OCI-LY7 (cell line): ENCODE measurements at regions not wholly inside any gene's neighbourhood (a gene's known extent, or its start where the extent isn't known, plus 50 kb on each side); places are given as distances from the start of the nearest gene placed in this dataset.
"Not testable (repeated sequence)": the region's sequence is repeated elsewhere in the genome, so short reads cannot be mapped to it uniquely, and the experiment has no call there.

ENCODE experiments used
- BruUV-seq: library from RNA; stranded (reverse); fragments of 400-500 nt; replicated peaks from 2 replicates; lab custom pipeline; 2021; lab: Mats Ljungman, UMichigan
- CTCF ChIA-PET: fragments of 300-600 bp; sonication (Branson Sonifier 250); formaldehyde crosslinking; loops from one replicate; lab custom pipeline; 2022; ENCODE audit warnings: antibody characterized with exemption; ENCODE audit not compliant: unreplicated experiment; lab: Charles Lee
- POLR2A ChIA-PET: fragments of 300-600 bp; sonication (Branson Sonifier 250); formaldehyde crosslinking; loops from one replicate; lab custom pipeline; 2022; ENCODE audit warnings: antibody characterized with exemption; lab: Charles Lee
- DNase-seq: peaks from one replicate; pipeline ENCODE4 v3.0.0-alpha.2; 2015; ENCODE audit warnings: low spot score
- H2AFZ ChIP-seq: fragments of 200-600 bp; sonication (generic), shearing (Covaris generic); 2 replicates; pipeline ENCODE4 v1.6.1; 2014; ENCODE audit warnings: mild to moderate bottlenecking, antibody characterized with exemption, low read length, moderate library complexity
- H3K27ac ChIP-seq: fragments of 200-600 bp; sonication (generic); 2 replicates; pipeline ENCODE4 v1.5.1; 2014; ENCODE audit warnings: mixed run types, low read depth, mild to moderate bottlenecking, moderate library complexity, low read length, inconsistent platforms; ENCODE audit not compliant: poor library complexity, severe bottlenecking
- H3K36me3 ChIP-seq: fragments of 200-600 bp; sonication (generic); 2 replicates; pipeline ENCODE4 v1.6.1; 2014; ENCODE audit warnings: mild to moderate bottlenecking, antibody characterized with exemption, low read length, moderate library complexity, mixed read lengths; ENCODE audit not compliant: insufficient read depth
- H3K4me1 ChIP-seq: fragments of 200-600 bp; sonication (generic); 2 replicates; pipeline ENCODE4 v1.5.1; 2014; ENCODE audit warnings: mild to moderate bottlenecking, low read length; ENCODE audit not compliant: insufficient read depth, poor library complexity, severe bottlenecking
- H3K4me2 ChIP-seq: fragments of 200-600 bp; sonication (generic); 2 replicates; pipeline ENCODE4 v1.6.1; 2014; ENCODE audit warnings: mild to moderate bottlenecking, low read length
- H3K4me3 ChIP-seq: fragments of 200-600 bp; sonication (generic); 2 replicates; pipeline ENCODE4 v1.5.1; 2014; ENCODE audit warnings: mild to moderate bottlenecking, low read depth, low read length; ENCODE audit not compliant: poor library complexity, severe bottlenecking
- H3K79me2 ChIP-seq: fragments of 200-600 bp; sonication (generic); 2 replicates; pipeline ENCODE4 v1.6.1; 2016; ENCODE audit warnings: low read depth, mild to moderate bottlenecking, low read length, moderate library complexity, mixed read lengths; ENCODE audit not compliant: insufficient read depth
- H3K9me2 ChIP-seq: fragments of 200-600 bp; sonication (generic); 2 replicates; pipeline ENCODE4 v1.6.1; 2016; ENCODE audit warnings: mild to moderate bottlenecking, low read length, mixed read lengths; ENCODE audit not compliant: insufficient read depth
- H3K9me3 ChIP-seq: fragments of 200-600 bp; sonication (generic); 2 replicates; pipeline ENCODE4 v1.6.1; 2014; ENCODE audit warnings: mild to moderate bottlenecking, mixed run types, low read length, mixed read lengths
- H4K20me1 ChIP-seq: fragments of 200-600 bp; sonication (generic); 2 replicates; pipeline ENCODE4 v1.6.1; 2014; ENCODE audit warnings: mild to moderate bottlenecking, antibody characterized with exemption, low read length, moderate library complexity, mixed read lengths; ENCODE audit not compliant: insufficient read depth
- EZH2phosphoT487 ChIP-seq: fragments of 200-600 bp; sonication (generic); IDR thresholded peaks from 2 replicates; pipeline ENCODE4 v1.6.1; 2018; ENCODE audit warnings: low read depth, borderline replicate concordance, mild to moderate bottlenecking, mixed run types, antibody characterized with exemption, low read length, moderate library complexity, mixed read lengths
- intact Hi-C: fragments of 100-400 bp; cut with micrococcal nuclease; formaldehyde crosslinking; loops from one replicate; pipeline ENCODE4 v1.10.0; 2022; ENCODE audit not compliant: unreplicated experiment
- TF ChIP-seq, protein P1 (sequence below): fragments of 200-600 bp; sonication (generic); conservative IDR thresholded peaks from 2 replicates; pipeline ENCODE4 v1.5.1; 2014; ENCODE audit warnings: mild to moderate bottlenecking, antibody characterized with exemption, low read length, moderate library complexity, mixed read lengths

DNA sequence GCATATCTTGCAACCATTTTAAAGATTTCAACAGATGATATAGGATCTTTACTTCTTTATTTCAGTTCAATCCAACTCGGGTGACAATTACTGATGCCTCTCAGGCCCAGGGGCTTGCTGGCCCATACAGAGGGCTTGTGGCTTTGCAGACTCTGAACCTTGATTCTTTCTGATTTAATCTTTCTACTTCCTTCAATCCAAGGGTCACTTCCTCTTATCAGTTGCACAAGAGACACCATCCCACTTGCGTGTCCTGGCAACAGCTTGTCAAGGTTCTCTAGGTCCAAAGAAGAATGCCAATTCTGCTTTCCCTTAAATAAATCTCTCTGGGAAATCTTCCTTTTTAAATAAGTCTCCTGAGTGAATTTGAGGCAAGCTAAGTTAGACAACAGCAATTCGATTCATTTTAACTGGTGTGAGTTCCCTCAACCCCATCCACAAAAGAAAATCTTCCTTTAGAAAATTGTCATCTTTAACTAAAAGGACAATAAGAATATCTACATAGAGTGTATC lies 75.1 kb upstream of the KIF2A start:
- POLR2A ChIA-PET, H3K4me2 ChIP-seq, H3K4me3 ChIP-seq, DNase-seq, intact Hi-C loops, H4K20me1 ChIP-seq, H3K9me2 ChIP-seq, H3K27ac ChIP-seq, H3K36me3 ChIP-seq, BruUV-seq, CTCF ChIA-PET, H2AFZ ChIP-seq, H3K79me2 ChIP-seq, H3K4me1 ChIP-seq, H3K9me3 ChIP-seq: not testable (repeated sequence)

DNA sequence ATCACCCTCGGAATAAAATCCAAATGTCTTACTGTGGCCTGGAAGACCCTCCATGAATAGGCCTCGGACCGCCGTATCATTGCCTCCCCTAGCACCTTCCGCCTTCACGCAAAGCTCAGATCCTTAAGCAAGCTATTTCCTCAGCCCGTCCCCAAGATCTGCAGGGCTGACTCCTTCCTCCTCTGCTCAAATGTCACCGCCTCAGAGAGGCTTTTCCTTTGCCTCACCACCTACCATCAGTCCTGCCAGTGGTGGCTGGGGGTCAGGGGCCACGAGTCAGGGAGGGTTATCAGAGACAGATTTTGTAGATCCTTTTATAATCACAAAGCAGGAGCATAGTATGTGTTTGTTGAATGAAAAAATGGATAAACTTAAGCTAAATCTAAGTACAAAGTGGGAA lies 74.4 kb upstream of the KIF2A start:
- POLR2A ChIA-PET: no interaction called here
- intact Hi-C loops: no loop called here
- no peak for TF ChIP-seq EZH2phosphoT487
- TF ChIP-seq, protein P1, sequence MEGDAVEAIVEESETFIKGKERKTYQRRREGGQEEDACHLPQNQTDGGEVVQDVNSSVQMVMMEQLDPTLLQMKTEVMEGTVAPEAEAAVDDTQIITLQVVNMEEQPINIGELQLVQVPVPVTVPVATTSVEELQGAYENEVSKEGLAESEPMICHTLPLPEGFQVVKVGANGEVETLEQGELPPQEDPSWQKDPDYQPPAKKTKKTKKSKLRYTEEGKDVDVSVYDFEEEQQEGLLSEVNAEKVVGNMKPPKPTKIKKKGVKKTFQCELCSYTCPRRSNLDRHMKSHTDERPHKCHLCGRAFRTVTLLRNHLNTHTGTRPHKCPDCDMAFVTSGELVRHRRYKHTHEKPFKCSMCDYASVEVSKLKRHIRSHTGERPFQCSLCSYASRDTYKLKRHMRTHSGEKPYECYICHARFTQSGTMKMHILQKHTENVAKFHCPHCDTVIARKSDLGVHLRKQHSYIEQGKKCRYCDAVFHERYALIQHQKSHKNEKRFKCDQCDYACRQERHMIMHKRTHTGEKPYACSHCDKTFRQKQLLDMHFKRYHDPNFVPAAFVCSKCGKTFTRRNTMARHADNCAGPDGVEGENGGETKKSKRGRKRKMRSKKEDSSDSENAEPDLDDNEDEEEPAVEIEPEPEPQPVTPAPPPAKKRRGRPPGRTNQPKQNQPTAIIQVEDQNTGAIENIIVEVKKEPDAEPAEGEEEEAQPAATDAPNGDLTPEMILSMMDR: no peak

DNA sequence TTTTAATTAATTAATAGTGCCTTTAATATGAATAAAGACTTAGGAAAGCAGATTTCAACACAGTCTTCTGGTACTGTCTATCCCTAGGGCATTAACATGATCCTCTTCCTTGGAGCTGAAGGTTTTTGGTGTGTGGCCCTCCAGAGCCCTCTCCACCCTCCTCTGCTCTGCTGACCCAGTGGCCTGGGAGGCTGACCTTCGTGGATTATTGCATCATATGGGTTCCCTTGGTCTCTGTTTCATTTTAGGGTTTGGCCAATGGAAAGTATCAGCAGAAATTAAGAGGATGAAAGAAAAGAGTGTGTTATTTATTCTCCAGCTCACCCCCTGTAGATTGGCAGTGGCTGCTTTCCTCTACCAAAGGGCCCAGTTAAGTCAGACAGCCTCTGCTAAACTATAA lies 73.8 kb upstream of the KIF2A start:
- CTCF ChIA-PET, DNase-seq, H4K20me1 ChIP-seq, H3K4me3 ChIP-seq, H2AFZ ChIP-seq, H3K4me1 ChIP-seq, H3K9me3 ChIP-seq, H3K4me2 ChIP-seq, BruUV-seq, H3K36me3 ChIP-seq, H3K9me2 ChIP-seq, H3K79me2 ChIP-seq, H3K27ac ChIP-seq, intact Hi-C loops: not testable (repeated sequence)
- POLR2A ChIA-PET: interaction anchor here (0.6 kb wide), 1 partner anchor 108 kb away, joined by 5 read pairs; no protein-coding TSS in a partner anchor

More for the DNA sequence above, 74.4 kb upstream of the KIF2A start:
- no peaks in the 10 kb centered on the region for H3K9me2 ChIP-seq
- no peaks in the 10 kb centered on the region for H4K20me1 ChIP-seq
- no peaks in the 10 kb centered on the region for H3K9me3 ChIP-seq
- H2AFZ ChIP-seq: no peak overlapping the region
- no TSS peak for BruUV-seq
- no peaks in the 10 kb centered on the region for H3K79me2 ChIP-seq
- H3K4me3 ChIP-seq: no peak overlapping the region
- H3K4me2 ChIP-seq: no peak overlapping the region
- no peak overlapping the region for H3K27ac ChIP-seq
- CTCF ChIA-PET: no interaction called here
- no peaks in the 10 kb centered on the region for H3K36me3 ChIP-seq
- H3K4me1 ChIP-seq: no peaks in the 10 kb centered on the region
- no peak for DNase-seq

- not testable (repeated sequence) for H3K4me2 ChIP-seq
Observed at GRCh38 chr5:62233083-62234046, 72.6 kb upstream of the KIF2A start.

DNA sequence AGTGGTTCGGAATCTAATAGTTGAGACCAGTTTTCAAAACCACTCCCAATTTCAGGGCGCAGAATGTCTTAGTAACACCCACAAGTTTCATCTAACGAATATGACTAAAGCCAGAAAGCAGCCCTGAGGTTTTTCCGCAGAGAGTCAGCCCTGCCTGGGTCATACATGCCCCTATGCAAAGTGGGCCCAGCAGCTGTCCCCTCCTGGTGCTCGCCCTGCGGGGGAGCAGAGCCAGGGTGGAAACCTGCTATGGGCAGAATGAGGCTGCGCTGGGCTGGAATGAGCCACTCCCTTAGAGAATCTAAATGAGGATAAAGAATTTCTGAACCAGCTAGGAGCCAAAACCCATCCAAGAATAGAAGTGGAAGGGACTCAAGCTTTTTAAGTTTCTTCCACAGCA lies 69.4 kb upstream of the KIF2A start:
- POLR2A ChIA-PET: not testable (repeated sequence)

More at GRCh38 chr5:62233083-62234046, 72.6 kb upstream of the KIF2A start:
- H3K9me3 ChIP-seq, H4K20me1 ChIP-seq, H3K36me3 ChIP-seq, BruUV-seq, H2AFZ ChIP-seq, CTCF ChIA-PET, H3K4me3 ChIP-seq, DNase-seq, H3K79me2 ChIP-seq, intact Hi-C loops, POLR2A ChIA-PET, H3K9me2 ChIP-seq, H3K4me1 ChIP-seq, H3K27ac ChIP-seq: not testable (repeated sequence)

More for the DNA sequence above, 69.4 kb upstream of the KIF2A start:
- H3K4me1 ChIP-seq, H3K9me3 ChIP-seq, H2AFZ ChIP-seq, H3K9me2 ChIP-seq, H3K79me2 ChIP-seq, CTCF ChIA-PET, intact Hi-C loops, H3K27ac ChIP-seq, H3K4me2 ChIP-seq, H4K20me1 ChIP-seq, H3K36me3 ChIP-seq, H3K4me3 ChIP-seq, BruUV-seq, DNase-seq: not testable (repeated sequence)
